ENCODE measurements at regions not wholly inside any gene's neighbourhood (a gene's known extent, or its start where the extent isn't known, plus 50 kb on each side); places are given as distances from the start of the nearest gene placed in this dataset.

DNA sequence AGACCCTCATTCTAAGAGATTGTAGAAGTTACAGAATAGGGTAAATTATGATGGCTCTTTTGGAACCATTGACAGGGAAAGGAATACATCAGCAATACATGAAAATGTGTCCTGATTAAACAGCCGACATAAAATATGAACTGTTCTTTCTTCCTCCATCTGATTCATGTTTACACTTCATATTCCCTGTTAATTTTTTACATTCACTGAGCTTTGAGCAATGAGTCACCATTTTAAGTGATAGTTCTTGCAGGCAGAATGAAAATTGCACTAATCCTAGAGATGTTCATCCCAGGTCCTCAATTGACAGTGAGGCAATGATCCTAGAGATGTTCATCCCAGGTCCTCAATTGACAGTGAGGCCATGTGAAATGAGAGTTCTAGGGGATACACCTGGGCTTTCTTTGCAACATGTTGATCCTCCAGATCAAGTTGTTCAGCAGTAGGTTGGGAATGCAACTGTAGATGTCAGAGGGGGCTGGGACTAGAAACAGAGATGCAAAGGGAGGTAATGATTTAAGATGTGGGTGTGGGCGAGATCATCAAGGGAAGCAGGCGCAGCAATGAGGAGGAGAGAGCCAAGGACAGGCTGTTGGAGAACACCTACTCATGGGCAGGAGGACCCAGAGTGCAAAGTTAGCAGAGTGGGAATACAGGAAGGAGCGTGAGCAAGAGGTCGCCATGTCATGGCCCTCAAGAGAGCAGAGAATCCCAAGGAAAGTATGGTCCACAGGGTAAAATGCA, 138.7 kb downstream of the ZNF365 start:
- TF ChIP-seq, protein P1, sequence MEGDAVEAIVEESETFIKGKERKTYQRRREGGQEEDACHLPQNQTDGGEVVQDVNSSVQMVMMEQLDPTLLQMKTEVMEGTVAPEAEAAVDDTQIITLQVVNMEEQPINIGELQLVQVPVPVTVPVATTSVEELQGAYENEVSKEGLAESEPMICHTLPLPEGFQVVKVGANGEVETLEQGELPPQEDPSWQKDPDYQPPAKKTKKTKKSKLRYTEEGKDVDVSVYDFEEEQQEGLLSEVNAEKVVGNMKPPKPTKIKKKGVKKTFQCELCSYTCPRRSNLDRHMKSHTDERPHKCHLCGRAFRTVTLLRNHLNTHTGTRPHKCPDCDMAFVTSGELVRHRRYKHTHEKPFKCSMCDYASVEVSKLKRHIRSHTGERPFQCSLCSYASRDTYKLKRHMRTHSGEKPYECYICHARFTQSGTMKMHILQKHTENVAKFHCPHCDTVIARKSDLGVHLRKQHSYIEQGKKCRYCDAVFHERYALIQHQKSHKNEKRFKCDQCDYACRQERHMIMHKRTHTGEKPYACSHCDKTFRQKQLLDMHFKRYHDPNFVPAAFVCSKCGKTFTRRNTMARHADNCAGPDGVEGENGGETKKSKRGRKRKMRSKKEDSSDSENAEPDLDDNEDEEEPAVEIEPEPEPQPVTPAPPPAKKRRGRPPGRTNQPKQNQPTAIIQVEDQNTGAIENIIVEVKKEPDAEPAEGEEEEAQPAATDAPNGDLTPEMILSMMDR (IDR thresholded peaks at IDR 0.05): no peak
- no peak for TF ChIP-seq POLR2A (IDR thresholded peaks at IDR 0.05)

All from Peyer's patch (tissue), 4 donors.